NB4 (cell line): ENCODE measurements at regions not wholly inside any gene's neighbourhood (a gene's known extent, or its start where the extent isn't known, plus 50 kb on each side); places are given as distances from the start of the nearest gene placed in this dataset.

Experiments
- CTCF ChIP-seq: IDR thresholded peaks from one replicate; pipeline ENCODE4 v1.5.1; 2012; ENCODE audit warnings: low read depth, low read length
- MAX ChIP-seq: IDR thresholded peaks from 2 replicates; pipeline ENCODE4 v1.6.1; 2011; ENCODE audit warnings: low read depth, low read length
- MYC ChIP-seq: IDR thresholded peaks from 2 replicates; pipeline ENCODE4 v1.6.1; 2011; ENCODE audit warnings: low read depth, low read length
- POLR2A ChIP-seq: IDR thresholded peaks from 2 replicates; pipeline ENCODE4 v1.6.1; 2011; ENCODE audit warnings: mild to moderate bottlenecking; ENCODE audit not compliant: insufficient read length; ENCODE audit errors: extremely low read depth

DNA sequence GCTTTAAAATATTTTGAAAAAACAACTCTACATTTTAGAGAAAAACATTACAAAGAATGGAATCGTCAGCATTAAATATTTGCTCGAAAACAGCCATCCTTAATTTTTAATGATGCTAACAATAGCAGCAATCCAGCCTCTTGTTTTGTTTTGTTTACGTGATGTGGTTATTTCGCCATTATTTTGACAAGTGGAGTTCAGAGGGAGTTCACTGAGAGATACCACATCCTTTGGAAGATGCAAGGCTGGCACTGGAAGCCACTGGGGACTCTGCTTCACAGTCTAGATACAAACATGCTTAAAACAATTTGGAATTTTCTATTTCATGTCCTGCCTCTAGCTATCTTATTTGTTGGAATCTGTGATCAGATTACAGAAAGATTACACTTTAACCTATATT is 556.3 kb downstream of the PCDH17 start:
- no peak for TF ChIP-seq CTCF
- no peak for TF ChIP-seq POLR2A
- no peak for TF ChIP-seq MAX
- no peak for TF ChIP-seq MYC
